GM12864 (cell line): ENCODE measurements at regions not wholly inside any gene's neighbourhood (a gene's known extent, or its start where the extent isn't known, plus 50 kb on each side); places are given as distances from the start of the nearest gene placed in this dataset.

Source experiments
- DNase-seq: peaks from one replicate; pipeline ENCODE4 v3.0.0-alpha.2; 2011; ENCODE audit warnings: low read depth
- H3K4me3 ChIP-seq: 2 replicates; pipeline ENCODE4 v1.5.1; 2011; ENCODE audit warnings: mild to moderate bottlenecking, low read depth, low read length, control low read depth
- TF ChIP-seq, protein P1 (sequence below): IDR thresholded peaks from 2 replicates; pipeline ENCODE4 v1.5.1; 2011; ENCODE audit warnings: low read depth, mild to moderate bottlenecking, moderate library complexity, low read length, control low read depth, inconsistent platforms; ENCODE audit errors: missing control alignments

DNA sequence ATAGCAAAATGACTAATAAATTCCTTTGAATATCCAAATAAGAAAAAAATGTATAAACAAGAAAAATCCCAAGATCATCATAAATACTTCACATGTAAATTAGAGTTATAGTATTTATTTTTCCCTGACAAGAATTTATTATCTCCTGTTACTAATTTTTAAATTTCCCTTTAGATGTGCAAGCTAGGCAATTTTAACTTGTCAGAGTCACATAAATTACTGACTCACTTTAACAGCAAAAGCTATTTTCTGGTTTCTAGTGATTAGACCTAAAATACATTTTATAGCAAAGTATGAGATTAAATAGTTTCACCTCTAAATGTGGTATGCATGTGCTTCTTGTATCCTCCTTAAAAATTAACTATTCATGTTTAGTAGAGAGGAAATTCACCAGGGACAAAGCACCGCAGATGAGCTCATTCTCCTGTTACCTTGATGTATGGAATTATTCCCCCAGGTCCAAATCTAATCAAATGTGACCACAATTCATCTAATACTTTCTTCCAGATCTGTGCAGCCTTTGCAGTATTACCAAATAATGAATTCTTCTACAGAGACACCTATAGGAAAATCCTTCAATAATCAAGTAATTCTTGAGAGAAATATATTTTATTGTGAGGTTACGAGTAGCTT, 621.2 kb downstream of the DNAJB9 start:
- TF ChIP-seq, protein P1, sequence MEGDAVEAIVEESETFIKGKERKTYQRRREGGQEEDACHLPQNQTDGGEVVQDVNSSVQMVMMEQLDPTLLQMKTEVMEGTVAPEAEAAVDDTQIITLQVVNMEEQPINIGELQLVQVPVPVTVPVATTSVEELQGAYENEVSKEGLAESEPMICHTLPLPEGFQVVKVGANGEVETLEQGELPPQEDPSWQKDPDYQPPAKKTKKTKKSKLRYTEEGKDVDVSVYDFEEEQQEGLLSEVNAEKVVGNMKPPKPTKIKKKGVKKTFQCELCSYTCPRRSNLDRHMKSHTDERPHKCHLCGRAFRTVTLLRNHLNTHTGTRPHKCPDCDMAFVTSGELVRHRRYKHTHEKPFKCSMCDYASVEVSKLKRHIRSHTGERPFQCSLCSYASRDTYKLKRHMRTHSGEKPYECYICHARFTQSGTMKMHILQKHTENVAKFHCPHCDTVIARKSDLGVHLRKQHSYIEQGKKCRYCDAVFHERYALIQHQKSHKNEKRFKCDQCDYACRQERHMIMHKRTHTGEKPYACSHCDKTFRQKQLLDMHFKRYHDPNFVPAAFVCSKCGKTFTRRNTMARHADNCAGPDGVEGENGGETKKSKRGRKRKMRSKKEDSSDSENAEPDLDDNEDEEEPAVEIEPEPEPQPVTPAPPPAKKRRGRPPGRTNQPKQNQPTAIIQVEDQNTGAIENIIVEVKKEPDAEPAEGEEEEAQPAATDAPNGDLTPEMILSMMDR = no peak
- H3K4me3 ChIP-seq = no peak overlapping the region
- DNase-seq = no peak

DNA sequence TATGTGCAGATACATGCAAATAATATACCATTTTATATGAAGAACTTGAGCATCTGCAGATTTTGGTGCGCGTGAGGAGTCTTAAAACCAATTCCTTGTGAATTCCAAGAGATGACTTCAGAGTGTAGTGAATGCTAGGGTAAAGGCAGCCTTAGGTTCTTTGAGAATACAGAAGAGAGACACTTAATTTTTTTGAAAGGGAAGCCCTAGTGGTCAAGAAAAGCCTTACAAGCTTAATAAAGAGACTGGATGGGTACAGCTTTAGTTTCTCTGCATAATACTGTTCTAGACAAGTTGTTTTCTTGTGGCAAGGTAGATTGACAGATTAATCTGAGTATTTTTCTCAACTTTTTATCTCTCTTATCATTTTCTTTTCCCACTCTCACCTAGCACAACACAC, 636.5 kb downstream of the DNAJB9 start:
- TF ChIP-seq, protein P1 = no peak
- no peak for DNase-seq
- H3K4me3 ChIP-seq = no peak overlapping the region

DNA sequence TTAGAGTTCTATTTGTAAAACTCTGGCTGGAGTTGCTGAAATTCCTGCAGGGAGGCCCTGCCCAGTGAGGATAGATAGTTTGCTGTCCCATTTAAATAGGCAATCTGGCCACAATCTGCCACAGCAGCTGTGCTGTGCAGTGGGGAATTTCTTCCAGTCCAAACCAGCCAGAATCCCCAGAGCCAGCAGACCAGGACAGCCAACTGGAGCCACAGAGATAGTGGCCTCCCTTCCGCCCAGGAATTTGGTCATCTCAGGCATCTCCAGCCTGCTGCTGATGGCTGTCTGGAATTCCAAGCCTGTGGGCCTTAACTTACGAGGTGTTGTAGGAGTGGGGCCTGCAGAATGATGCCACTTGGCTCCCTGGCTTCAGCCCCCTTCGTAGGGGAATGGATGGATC, 643.4 kb downstream of the DNAJB9 start:
- no peak overlapping the region for H3K4me3 ChIP-seq
- TF ChIP-seq, protein P1 = no peak
- no peak for DNase-seq

DNA sequence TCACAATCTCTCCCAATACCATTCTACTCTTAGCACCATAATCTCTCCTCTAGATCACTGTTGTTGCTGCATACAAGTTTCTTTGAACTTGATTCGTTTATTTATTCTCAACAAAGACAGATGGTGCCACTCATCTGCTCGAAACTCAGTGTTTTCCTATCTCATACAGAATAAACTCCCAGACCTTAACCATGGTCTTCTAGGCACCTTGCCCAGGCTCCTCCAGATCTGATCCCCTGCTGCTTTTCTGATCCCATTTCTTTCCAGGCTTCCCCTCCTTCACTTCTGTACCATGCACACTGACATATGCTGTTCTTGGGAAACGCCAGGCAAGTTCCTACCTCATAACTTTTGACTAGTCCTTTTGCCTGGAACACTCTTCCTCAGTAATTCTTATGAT, 645.7 kb downstream of the DNAJB9 start:
- H3K4me3 ChIP-seq = no peak overlapping the region
- TF ChIP-seq, protein P1 = no peak
- no peak for DNase-seq

DNA sequence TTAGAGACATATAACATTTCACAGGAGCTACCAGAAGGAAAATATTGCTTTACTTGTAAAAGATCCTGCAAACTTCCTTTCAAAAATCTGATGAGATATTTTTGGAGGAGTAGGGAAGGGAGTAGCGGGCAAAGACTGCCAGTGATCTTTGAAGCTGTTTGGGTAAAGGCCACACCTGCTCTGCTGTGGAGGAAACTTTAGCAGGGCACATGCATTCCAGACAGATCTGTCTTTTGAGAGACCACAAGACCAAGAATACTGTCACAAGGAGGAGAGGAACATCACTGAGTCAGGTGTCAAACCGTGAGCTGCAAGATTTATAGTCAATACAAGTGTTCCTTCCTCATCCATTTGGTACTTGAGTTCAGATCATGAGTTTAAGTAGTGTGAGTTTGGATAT, 654.4 kb downstream of the DNAJB9 start:
- TF ChIP-seq, protein P1 = no peak
- H3K4me3 ChIP-seq = no peak overlapping the region
- DNase-seq = no peak

DNA sequence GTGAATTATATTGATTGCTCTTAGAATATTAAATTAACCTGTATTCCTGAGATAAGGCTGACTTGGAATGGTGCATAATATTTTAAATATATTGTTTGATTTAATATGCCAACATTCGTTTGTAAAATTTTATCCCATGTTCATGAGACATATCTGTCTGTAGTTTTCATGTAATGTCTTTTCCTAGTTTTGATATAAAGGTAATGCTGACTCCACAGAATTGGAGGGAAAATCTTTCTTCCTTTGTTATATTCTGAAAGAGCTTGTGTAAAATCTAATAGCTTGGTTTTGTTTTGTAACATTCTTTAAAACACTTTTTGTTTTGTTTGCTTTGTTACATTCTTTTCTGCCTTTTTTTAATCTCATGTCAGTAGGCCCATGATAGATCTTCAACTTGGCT, 657.0 kb downstream of the DNAJB9 start:
- DNase-seq = no peak
- TF ChIP-seq, protein P1 = no peak
- H3K4me3 ChIP-seq = no peak overlapping the region

DNA sequence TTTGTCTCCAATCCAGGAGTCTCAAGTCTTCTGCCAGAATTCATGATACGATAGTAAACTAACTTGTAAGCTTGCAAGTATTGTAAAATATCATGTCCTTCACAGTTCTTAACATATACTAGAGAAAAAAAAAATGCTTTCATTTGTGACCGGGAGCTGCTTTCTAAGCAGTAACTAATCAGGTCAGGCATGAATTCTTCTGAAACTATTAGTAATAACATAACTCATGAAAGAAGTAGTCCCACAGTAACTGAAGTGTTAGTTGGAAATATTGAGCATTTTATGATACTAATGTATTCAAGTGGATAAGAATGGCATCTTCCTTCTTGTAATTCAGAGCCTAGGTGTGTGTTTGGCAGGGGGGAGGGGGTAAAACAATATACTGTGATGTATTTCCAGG, 665.6 kb downstream of the DNAJB9 start:
- no peak for DNase-seq
- TF ChIP-seq, protein P1 = no peak
- no peak overlapping the region for H3K4me3 ChIP-seq
